GM12878 (cell line): ENCODE measurements at regions not wholly inside any gene's neighbourhood (a gene's known extent, or its start where the extent isn't known, plus 50 kb on each side); places are given as distances from the start of the nearest gene placed in this dataset.

Source experiments
- GABPA ChIP-seq: IDR thresholded peaks from 2 replicates; pipeline ENCODE4 v1.6.1; 2014; ENCODE audit warnings: antibody characterized with exemption, low read depth, mild to moderate bottlenecking, inconsistent platforms
- POLR2A ChIP-seq: IDR thresholded peaks from 2 replicates; pipeline ENCODE4 v1.6.1; 2011; ENCODE audit warnings: low read depth, mild to moderate bottlenecking, low read length
- POLR2AphosphoS5 ChIP-seq: IDR thresholded peaks from 2 replicates; pipeline ENCODE4 v1.6.1; 2011; ENCODE audit warnings: mild to moderate bottlenecking, low read length, inconsistent platforms
- RCOR1 ChIP-seq: conservative IDR thresholded peaks from 2 replicates; pipeline ENCODE4 v1.6.1; 2012; ENCODE audit warnings: low read depth, low read length, improper control_type of control experiment
- RELA ChIP-seq: fragments of 450-650 bp; IDR thresholded peaks from 2 replicates; pipeline ENCODE4 v1.8.0; 2014; ENCODE audit warnings: borderline replicate concordance; ENCODE audit not compliant: partially characterized antibody
- REST ChIP-seq: IDR thresholded peaks from 2 replicates; pipeline ENCODE4 v1.6.1; 2012; ENCODE audit warnings: mild to moderate bottlenecking, low read depth, low read length
- TBL1XR1 ChIP-seq: IDR thresholded peaks from 2 replicates; pipeline ENCODE4 v1.6.1; 2012; ENCODE audit warnings: low read depth, low read length, improper control_type of control experiment
- ZNF274 ChIP-seq: IDR thresholded peaks from one replicate; pipeline ENCODE4 v1.8.0; 2011; ENCODE audit not compliant: insufficient read length, insufficient read depth
- TF ChIP-seq, protein P1 (sequence below): IDR thresholded peaks from 2 replicates; pipeline ENCODE4 v1.6.1; 2011; ENCODE audit warnings: low read depth, low read length, improper control_type of control experiment, borderline replicate concordance
- TF ChIP-seq, protein P2 (sequence below), 3 experiments: IDR thresholded peaks in 2 of 3; conservative IDR thresholded peaks in 1 of 3; 2 replicates each; pipeline ENCODE4 v1.5.1; 2011; ENCODE audit warnings: low read depth in 3 of 3, low read length in 3 of 3, mild to moderate bottlenecking in 3 of 3, control low read depth in 2 of 3, moderate library complexity in 2 of 3, inconsistent platforms in 1 of 3, mixed read lengths in 1 of 3; ENCODE audit not compliant: control insufficient read depth in 2 of 3, insufficient read depth in 1 of 3; ENCODE audit errors: extremely low read depth in 1 of 3

DNA sequence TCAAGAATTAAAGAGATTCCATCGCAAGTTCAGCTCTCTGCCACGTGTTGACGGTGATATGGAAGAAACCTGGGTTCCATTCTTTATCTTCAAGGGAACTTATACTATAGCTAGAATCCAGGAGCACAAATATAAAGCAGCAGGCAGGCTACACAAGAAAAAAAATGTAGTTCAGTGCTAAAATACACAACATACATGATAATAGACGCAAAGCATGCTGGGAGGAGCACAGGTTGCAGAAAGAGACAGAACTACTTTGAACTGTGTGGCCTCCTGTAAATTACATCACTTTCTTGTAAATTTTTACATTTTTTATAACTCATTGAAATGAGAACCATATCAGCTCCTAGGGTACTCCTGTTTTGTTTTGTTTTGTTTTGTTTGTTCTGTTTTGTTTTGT is 53.8 kb upstream of the RBM24 start:
- TF ChIP-seq ZNF274 (no peak), REST (no peak), RCOR1 (no peak), POLR2AphosphoS5 (no peak), POLR2A (no peak), GABPA (no peak), RELA (no peak), TBL1XR1 (no peak)
- TF ChIP-seq, protein P1, sequence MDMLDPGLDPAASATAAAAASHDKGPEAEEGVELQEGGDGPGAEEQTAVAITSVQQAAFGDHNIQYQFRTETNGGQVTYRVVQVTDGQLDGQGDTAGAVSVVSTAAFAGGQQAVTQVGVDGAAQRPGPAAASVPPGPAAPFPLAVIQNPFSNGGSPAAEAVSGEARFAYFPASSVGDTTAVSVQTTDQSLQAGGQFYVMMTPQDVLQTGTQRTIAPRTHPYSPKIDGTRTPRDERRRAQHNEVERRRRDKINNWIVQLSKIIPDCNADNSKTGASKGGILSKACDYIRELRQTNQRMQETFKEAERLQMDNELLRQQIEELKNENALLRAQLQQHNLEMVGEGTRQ = no peak
- TF ChIP-seq, protein P2, sequence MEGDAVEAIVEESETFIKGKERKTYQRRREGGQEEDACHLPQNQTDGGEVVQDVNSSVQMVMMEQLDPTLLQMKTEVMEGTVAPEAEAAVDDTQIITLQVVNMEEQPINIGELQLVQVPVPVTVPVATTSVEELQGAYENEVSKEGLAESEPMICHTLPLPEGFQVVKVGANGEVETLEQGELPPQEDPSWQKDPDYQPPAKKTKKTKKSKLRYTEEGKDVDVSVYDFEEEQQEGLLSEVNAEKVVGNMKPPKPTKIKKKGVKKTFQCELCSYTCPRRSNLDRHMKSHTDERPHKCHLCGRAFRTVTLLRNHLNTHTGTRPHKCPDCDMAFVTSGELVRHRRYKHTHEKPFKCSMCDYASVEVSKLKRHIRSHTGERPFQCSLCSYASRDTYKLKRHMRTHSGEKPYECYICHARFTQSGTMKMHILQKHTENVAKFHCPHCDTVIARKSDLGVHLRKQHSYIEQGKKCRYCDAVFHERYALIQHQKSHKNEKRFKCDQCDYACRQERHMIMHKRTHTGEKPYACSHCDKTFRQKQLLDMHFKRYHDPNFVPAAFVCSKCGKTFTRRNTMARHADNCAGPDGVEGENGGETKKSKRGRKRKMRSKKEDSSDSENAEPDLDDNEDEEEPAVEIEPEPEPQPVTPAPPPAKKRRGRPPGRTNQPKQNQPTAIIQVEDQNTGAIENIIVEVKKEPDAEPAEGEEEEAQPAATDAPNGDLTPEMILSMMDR (IDR thresholded peaks at IDR 0.05 in 2 of 3, conservative IDR thresholded peaks at IDR 0.05 in 1 of 3; ENCODE audit: control insufficient read depth in 2 of 3, extremely low read depth in 1 of 3, insufficient read depth in 1 of 3, low read depth in 3 of 3, low read length in 3 of 3) = no peak
